ENCODE measurements at regions not wholly inside any gene's neighbourhood (a gene's known extent, or its start where the extent isn't known, plus 50 kb on each side); places are given as distances from the start of the nearest gene placed in this dataset.

- TF ChIP-seq NCOA1 (CRISPR knock-in tag; IDR thresholded peaks at IDR 0.05) (no peak), EZH2 (conservative IDR thresholded peaks at IDR 0.05; ENCODE audit: low read depth, low read length) (no peak), ZNF776 (CRISPR knock-in tag; IDR thresholded peaks at IDR 0.05) (no peak), POLR2A (IDR thresholded peaks at IDR 0.05; ENCODE audit: insufficient read depth in 1 of 2, low read depth in 2 of 2, low read length in 2 of 2) (no peak), ZNF510 (CRISPR knock-in tag; IDR thresholded peaks at IDR 0.05; ENCODE audit: low read depth) (no peak), CTCF (CRISPR knock-in tag; IDR thresholded peaks at IDR 0.05) (no peak), KLF15 (CRISPR knock-in tag; IDR thresholded peaks at IDR 0.05; ENCODE audit: borderline replicate concordance) (no peak), ZNF720 (CRISPR knock-in tag; IDR thresholded peaks at IDR 0.05) (no peak), HNRNPUL1 (IDR thresholded peaks at IDR 0.05; ENCODE audit: low read depth, low read length) (no peak), ARNT2 (CRISPR knock-in tag; IDR thresholded peaks at IDR 0.05; ENCODE audit: low read depth) (no peak), MTF2 (CRISPR knock-in tag; IDR thresholded peaks at IDR 0.05; ENCODE audit: borderline replicate concordance) (no peak), ZNF672 (CRISPR knock-in tag; IDR thresholded peaks at IDR 0.05) (no peak)
Observed at GRCh38 chr1:55824251-55824640, 609.1 kb upstream of the USP24 start.
